ENCODE measurements at regions not wholly inside any gene's neighbourhood (a gene's known extent, or its start where the extent isn't known, plus 50 kb on each side); places are given as distances from the start of the nearest gene placed in this dataset.

GRCh38 chr6:91715171-91715805 lies 1128.4 kb upstream of the MAP3K7 start:
- intact Hi-C loops (cut with DNase I): no loop called here
- Histone ChIP-seq H3K9me3 (no peaks in the 10 kb centered on the region), H3K36me3 (no peaks in the 10 kb centered on the region), H3K27me3 (ENCODE audit: low read depth) (no peaks in the 10 kb centered on the region), H3K4me1 (no peaks in the 10 kb centered on the region), H3K4me3 (no peak overlapping the region), H3K27ac (no peak overlapping the region)
- DNase-seq (no peak), ATAC-seq (no peak)
- no peak for TF ChIP-seq CTCF (IDR thresholded peaks at IDR 0.05)

- no peaks in the 10 kb centered on the region for H3K27me3 ChIP-seq (ENCODE audit: low read depth)
- H3K4me3 ChIP-seq: no peak overlapping the region
- H3K9me3 ChIP-seq: no peaks in the 10 kb centered on the region
- TF ChIP-seq CTCF (IDR thresholded peaks at IDR 0.05): no peak
- intact Hi-C loops (cut with DNase I): no loop called here
- no peak for DNase-seq
- ATAC-seq: no peak
- H3K36me3 ChIP-seq: no peaks in the 10 kb centered on the region
- H3K4me1 ChIP-seq: no peaks in the 10 kb centered on the region
- no peak overlapping the region for H3K27ac ChIP-seq
Observed at GRCh38 chr6:91713911-91714310, 1127.0 kb upstream of the MAP3K7 start.

- TF ChIP-seq CTCF (IDR thresholded peaks at IDR 0.05): no peak
- no peaks in the 10 kb centered on the region for H3K27me3 ChIP-seq (ENCODE audit: low read depth)
- H3K4me1 ChIP-seq: no peaks in the 10 kb centered on the region
- DNase-seq (no peak), ATAC-seq (no peak)
- H3K4me3 ChIP-seq: no peak overlapping the region
- intact Hi-C loops (cut with DNase I): no loop called here
- no peaks in the 10 kb centered on the region for H3K9me3 ChIP-seq
- no peak overlapping the region for H3K27ac ChIP-seq
- no peaks in the 10 kb centered on the region for H3K36me3 ChIP-seq
Observed at GRCh38 chr6:91711518-91711917, 1124.6 kb upstream of the MAP3K7 start.

- Histone ChIP-seq H3K36me3 (no peaks in the 10 kb centered on the region), H3K4me1 (no peaks in the 10 kb centered on the region), H3K27me3 (ENCODE audit: low read depth) (no peaks in the 10 kb centered on the region), H3K9me3 (no peaks in the 10 kb centered on the region), H3K27ac (no peak overlapping the region), H3K4me3 (no peak overlapping the region)
- no peak for ATAC-seq
- intact Hi-C loops (cut with DNase I): no loop called here
- no peak for DNase-seq
- no peak for TF ChIP-seq CTCF (IDR thresholded peaks at IDR 0.05)
Observed at GRCh38 chr6:91710342-91710741, 1123.5 kb upstream of the MAP3K7 start.

GRCh38 chr6:91708534-91708933 lies 1121.7 kb upstream of the MAP3K7 start:
- DNase-seq: no peak
- no peaks in the 10 kb centered on the region for H3K36me3 ChIP-seq
- no peaks in the 10 kb centered on the region for H3K4me1 ChIP-seq
- TF ChIP-seq CTCF (IDR thresholded peaks at IDR 0.05): no peak
- intact Hi-C loops (cut with DNase I): no loop called here
- ATAC-seq: no peak
- H3K4me3 ChIP-seq: no peak overlapping the region
- H3K27ac ChIP-seq: no peak overlapping the region
- H3K27me3 ChIP-seq (ENCODE audit: low read depth): no peaks in the 10 kb centered on the region
- H3K9me3 ChIP-seq: no peaks in the 10 kb centered on the region

All from lower lobe of right lung (tissue), 2 donors.